ENCODE measurements at regions not wholly inside any gene's neighbourhood (a gene's known extent, or its start where the extent isn't known, plus 50 kb on each side); places are given as distances from the start of the nearest gene placed in this dataset.

DNA sequence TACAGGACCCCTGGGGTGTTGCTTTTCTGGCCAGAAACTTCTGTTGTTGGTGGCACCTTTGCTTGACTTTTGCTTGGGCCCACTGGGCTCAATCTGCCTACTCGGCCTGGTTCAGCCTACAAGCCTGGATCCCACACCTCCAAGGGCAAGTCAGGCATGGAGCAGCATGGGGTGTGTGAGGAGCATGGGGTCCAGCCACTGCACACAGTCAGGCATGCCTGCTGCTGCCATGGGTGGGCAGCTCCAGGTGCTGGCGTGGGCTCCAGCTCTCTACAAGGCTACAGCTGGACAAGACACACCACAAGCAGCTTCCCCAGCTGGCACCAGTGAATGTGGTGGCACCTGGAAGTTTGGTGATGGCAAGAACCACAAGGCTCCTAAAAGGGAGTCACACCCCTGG is 1683.1 kb upstream of the ADGRL3 start:
- no peak for DNase-seq (ENCODE audit: extremely low spot score, unreplicated experiment)
- no peaks in the 10 kb centered on the region for H3K4me1 Mint-ChIP-seq (ENCODE audit: unreplicated experiment)
- no peak overlapping the region for H3K27ac Mint-ChIP-seq (ENCODE audit: unreplicated experiment)
- H3K27me3 Mint-ChIP-seq (ENCODE audit: unreplicated experiment), result peaks cover 4% of the 10 kb centered on the region
- no peak for TF ChIP-seq CTCF (IDR thresholded peaks at IDR 0.05)
- H3K4me3 Mint-ChIP-seq (ENCODE audit: unreplicated experiment), result no peak overlapping the region
- H3K9me3 Mint-ChIP-seq (ENCODE audit: unreplicated experiment), result no peaks in the 10 kb centered on the region
- H3K36me3 Mint-ChIP-seq (ENCODE audit: unreplicated experiment), result no peaks in the 10 kb centered on the region

- H3K4me1 Mint-ChIP-seq (ENCODE audit: unreplicated experiment), result no peaks in the 10 kb centered on the region
- no peak for DNase-seq (ENCODE audit: extremely low spot score, unreplicated experiment)
- H3K4me3 Mint-ChIP-seq (ENCODE audit: unreplicated experiment), result no peak overlapping the region
- H3K9me3 Mint-ChIP-seq (ENCODE audit: unreplicated experiment), result no peaks in the 10 kb centered on the region
- peaks cover 11% of the 10 kb centered on the region for H3K27me3 Mint-ChIP-seq (ENCODE audit: unreplicated experiment)
- H3K27ac Mint-ChIP-seq (ENCODE audit: unreplicated experiment), result no peak overlapping the region
- H3K36me3 Mint-ChIP-seq (ENCODE audit: unreplicated experiment), result no peaks in the 10 kb centered on the region
- no peak for TF ChIP-seq CTCF (IDR thresholded peaks at IDR 0.05)
Measured at GRCh38 chr4:59518005-59518823, 1681.9 kb upstream of the ADGRL3 start.

GRCh38 chr4:59525885-59526284 is 1674.2 kb upstream of the ADGRL3 start:
- H3K4me3 Mint-ChIP-seq (ENCODE audit: unreplicated experiment), result no peak overlapping the region
- no peak overlapping the region for H3K27ac Mint-ChIP-seq (ENCODE audit: unreplicated experiment)
- H3K36me3 Mint-ChIP-seq (ENCODE audit: unreplicated experiment), result no peaks in the 10 kb centered on the region
- DNase-seq (ENCODE audit: extremely low spot score, unreplicated experiment), result no peak
- TF ChIP-seq CTCF (IDR thresholded peaks at IDR 0.05), result no peak
- peaks cover 3% of the 10 kb centered on the region for H3K4me1 Mint-ChIP-seq (ENCODE audit: unreplicated experiment)
- H3K27me3 Mint-ChIP-seq (ENCODE audit: unreplicated experiment), result peaks cover 26% of the 10 kb centered on the region
- no peaks in the 10 kb centered on the region for H3K9me3 Mint-ChIP-seq (ENCODE audit: unreplicated experiment)

DNA sequence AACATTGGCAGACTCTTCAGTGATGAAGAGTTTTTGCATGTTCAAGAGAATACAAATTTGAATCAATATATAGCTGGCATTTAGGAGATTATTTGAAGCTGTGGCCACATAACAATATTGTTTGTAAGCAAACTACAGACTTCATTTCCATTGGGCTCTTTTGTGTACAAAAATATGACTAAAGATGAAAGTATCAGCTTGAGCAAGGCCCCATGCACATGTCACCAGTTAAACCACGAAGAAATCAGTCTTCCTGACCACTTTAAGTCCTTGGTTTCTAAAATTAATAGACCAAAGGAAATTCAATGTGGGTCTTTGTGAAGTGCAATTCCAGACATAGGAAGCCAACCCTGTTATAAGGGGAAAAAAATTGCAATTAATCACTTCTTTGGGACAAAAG is 1664.6 kb upstream of the ADGRL3 start:
- H3K4me3 Mint-ChIP-seq (ENCODE audit: unreplicated experiment), result no peak overlapping the region
- H3K27ac Mint-ChIP-seq (ENCODE audit: unreplicated experiment), result no peak overlapping the region
- H3K27me3 Mint-ChIP-seq (ENCODE audit: unreplicated experiment), result peaks cover 11% of the 10 kb centered on the region
- no peak for TF ChIP-seq CTCF (IDR thresholded peaks at IDR 0.05)
- no peaks in the 10 kb centered on the region for H3K36me3 Mint-ChIP-seq (ENCODE audit: unreplicated experiment)
- H3K9me3 Mint-ChIP-seq (ENCODE audit: unreplicated experiment), result no peaks in the 10 kb centered on the region
- no peaks in the 10 kb centered on the region for H3K4me1 Mint-ChIP-seq (ENCODE audit: unreplicated experiment)
- no peak for DNase-seq (ENCODE audit: extremely low spot score, unreplicated experiment)

- H3K27me3 Mint-ChIP-seq (ENCODE audit: unreplicated experiment), result peaks cover 11% of the 10 kb centered on the region
- H3K27ac Mint-ChIP-seq (ENCODE audit: unreplicated experiment), result no peak overlapping the region
- H3K36me3 Mint-ChIP-seq (ENCODE audit: unreplicated experiment), result no peaks in the 10 kb centered on the region
- H3K9me3 Mint-ChIP-seq (ENCODE audit: unreplicated experiment), result no peaks in the 10 kb centered on the region
- H3K4me1 Mint-ChIP-seq (ENCODE audit: unreplicated experiment), result no peaks in the 10 kb centered on the region
- H3K4me3 Mint-ChIP-seq (ENCODE audit: unreplicated experiment), result no peak overlapping the region
- no peak for DNase-seq (ENCODE audit: extremely low spot score, unreplicated experiment)
- TF ChIP-seq CTCF (IDR thresholded peaks at IDR 0.05), result no peak
Measured at GRCh38 chr4:59536428-59536827, 1663.7 kb upstream of the ADGRL3 start.
